Fibroblast of peridontal ligament (primary cell): ENCODE measurements at regions not wholly inside any gene's neighbourhood (a gene's known extent, or its start where the extent isn't known, plus 50 kb on each side); places are given as distances from the start of the nearest gene placed in this dataset.
"Not testable (repeated sequence)": the region's sequence is repeated elsewhere in the genome, so short reads cannot be mapped to it uniquely, and the experiment has no call there.

Experiments
- DNase-seq: peaks from one replicate; pipeline ENCODE4 v3.0.0-alpha.2; 2010; ENCODE audit errors: extremely low read depth

DNA sequence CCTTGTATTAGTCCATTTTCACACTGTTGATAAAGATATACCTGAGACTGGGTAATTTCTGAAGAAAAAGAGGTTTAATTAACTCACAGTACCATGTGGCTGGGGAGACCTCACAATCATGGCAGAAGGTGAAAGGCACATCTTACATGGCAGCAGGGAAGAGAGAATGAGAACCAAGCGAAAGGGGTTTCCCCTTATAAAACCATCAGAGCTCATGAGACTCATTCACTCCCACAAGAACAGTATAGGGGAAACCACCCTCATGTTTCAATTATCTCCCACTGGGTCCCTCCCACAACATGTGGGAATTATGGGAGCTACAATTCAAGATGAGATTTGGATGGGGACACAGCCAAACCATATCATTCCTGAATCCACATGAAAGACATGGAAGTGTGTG, 169.4 kb upstream of the SFSWAP start:
- not testable (repeated sequence) for DNase-seq

DNA sequence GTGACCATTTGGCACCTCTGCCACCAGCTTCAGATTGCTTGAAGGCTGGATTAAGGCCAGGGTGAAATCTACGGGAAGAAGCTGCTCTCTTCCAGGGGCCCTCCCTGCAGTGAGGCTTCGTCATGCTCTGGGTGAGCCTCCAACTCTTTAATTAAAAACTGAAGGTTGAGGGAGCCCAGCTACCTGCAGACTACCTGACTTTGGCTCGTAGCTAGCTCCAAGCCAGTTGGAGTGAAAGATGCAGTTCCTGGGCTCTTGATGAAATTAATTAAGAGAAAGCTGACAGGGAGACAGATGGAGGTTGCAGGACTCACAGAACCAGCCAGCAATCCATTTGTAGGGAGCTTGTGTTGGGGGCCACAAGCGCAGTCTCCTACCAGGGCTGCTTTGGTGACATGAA, 168.5 kb upstream of the SFSWAP start:
- no peak for DNase-seq

DNA sequence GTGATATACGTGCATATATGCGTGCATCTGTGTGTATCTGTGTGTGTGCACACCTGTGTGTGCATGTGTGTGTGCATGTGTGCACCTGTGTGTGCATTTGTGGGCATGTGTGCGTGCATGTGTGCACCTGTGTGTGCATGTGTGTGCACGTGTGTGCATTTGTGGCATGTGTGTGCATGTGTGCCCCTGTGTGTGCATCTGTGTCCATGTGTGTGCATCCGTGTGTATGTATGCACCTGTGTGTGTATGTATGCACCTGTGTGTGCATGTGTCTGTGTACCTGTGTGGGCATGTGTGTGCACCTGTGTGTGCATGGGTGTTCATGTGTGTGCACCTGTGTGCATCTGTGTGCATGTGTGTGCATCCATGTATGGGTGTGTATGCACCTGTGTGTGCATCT, 167.8 kb upstream of the SFSWAP start:
- DNase-seq: no peak

- DNase-seq: no peak
Measured at GRCh38 chr12:131547555-131547954, 163.3 kb upstream of the SFSWAP start.

DNA sequence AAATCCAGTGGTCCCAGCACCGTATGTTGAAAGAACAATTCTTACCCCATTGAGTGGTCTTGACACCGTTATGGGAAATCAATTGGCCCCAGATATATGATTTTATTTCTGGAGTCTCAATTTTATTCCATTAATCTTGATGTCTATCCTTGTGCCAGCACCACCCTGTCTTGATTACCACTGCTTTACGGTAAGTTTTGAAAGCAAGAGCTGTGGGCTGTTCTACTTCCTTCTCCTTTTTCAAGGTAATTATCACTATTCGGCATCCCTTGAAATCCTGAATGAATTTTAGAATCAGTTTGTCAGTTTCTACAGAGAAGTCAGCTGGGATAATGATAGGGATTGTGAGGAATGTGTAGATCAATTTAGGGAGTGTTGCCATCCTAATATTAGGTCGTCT, 160.8 kb upstream of the SFSWAP start:
- DNase-seq: no peak

DNA sequence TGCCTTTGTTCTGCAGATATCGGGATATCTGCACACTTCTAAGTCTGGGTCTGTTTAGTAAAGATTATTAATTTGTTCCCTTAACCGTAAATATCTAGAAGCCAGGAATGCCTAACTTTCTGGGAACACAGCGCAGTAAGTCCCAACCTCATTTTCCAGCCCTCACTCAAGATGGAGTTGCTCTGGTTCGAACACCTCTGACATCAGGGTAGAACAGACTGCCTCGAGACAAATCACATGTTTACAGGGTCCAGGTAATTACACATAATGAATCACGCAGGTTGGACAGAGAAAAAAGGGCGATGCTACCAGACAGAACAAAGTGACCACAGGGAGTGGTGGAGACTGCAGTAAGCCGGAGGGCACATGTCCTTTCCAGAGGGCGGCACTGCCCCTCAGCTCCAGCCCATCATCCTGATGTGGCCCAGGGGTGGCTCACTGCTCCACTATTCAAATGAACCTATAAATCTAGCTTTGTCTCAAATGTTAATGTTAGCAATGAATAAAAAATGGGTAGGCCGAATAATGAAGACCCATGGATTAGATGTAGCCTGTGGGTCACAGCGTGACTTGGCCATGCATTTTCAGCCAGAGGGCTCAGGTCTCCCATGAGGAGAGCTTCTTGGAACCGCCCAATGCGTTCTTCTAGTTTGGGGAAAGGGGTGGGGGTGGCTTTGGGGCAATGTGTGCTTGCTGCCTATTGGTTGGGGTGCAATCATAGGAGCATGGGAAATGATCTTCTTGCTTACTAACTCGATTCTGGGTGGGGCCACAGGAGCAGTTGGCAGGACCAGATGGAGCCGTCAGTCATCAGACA, 159.0 kb upstream of the SFSWAP start:
- DNase-seq: no peak

DNA sequence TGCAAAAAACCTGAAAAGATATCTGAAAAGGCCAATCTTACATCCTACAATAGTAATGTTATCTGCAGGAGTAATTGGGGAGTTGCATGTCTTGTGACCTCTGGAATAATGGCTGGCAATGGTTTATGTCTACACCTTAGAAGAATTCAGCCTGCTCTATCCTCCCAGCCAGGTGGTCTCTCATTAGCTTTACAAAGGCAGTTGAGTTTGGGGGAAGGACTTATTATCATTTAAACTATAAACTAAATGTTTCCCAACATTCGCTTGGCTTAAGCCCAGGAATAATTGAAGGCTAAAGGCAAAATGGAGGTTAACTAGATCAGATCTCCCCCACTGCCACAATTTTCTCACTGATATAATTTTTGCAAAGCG, 158.4 kb upstream of the SFSWAP start:
- no peak for DNase-seq

- DNase-seq: no peak
Measured at GRCh38 chr12:131553096-131553777, 157.7 kb upstream of the SFSWAP start.

- no peak for DNase-seq
Measured at GRCh38 chr12:131555197-131555846, 155.6 kb upstream of the SFSWAP start.

- DNase-seq: no peak
Measured at GRCh38 chr12:131555866-131556265, 155.0 kb upstream of the SFSWAP start.

DNA sequence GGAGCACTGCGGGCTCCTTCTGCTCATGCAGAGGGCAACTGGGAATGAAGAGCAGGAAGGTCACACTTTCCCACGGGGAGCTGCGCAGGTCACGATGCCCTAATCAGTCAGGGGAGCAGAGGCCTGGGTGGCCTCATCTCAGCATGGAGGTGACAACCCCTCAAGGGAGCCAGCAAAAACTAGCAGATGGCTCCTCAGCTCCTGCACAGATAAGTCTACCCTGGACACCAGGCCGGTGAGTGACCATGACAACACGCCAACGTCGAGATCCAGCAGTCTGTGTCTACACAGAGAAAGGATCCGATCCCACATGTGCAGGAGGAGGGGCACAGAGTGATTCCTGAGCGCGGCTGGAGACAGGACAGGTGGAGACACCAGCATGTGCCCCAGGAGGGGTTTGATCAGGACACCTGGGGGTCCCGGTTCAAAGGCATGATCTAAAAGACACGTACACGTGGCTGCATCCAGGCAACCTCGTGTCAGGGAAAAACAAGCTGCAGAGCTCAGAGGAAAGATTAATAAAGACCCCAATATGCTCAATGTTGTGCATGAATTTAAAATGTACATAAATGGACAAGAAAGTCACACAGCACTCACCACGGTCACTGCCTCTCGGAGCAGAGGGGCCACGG, 153.7 kb upstream of the SFSWAP start:
- no peak for DNase-seq

DNA sequence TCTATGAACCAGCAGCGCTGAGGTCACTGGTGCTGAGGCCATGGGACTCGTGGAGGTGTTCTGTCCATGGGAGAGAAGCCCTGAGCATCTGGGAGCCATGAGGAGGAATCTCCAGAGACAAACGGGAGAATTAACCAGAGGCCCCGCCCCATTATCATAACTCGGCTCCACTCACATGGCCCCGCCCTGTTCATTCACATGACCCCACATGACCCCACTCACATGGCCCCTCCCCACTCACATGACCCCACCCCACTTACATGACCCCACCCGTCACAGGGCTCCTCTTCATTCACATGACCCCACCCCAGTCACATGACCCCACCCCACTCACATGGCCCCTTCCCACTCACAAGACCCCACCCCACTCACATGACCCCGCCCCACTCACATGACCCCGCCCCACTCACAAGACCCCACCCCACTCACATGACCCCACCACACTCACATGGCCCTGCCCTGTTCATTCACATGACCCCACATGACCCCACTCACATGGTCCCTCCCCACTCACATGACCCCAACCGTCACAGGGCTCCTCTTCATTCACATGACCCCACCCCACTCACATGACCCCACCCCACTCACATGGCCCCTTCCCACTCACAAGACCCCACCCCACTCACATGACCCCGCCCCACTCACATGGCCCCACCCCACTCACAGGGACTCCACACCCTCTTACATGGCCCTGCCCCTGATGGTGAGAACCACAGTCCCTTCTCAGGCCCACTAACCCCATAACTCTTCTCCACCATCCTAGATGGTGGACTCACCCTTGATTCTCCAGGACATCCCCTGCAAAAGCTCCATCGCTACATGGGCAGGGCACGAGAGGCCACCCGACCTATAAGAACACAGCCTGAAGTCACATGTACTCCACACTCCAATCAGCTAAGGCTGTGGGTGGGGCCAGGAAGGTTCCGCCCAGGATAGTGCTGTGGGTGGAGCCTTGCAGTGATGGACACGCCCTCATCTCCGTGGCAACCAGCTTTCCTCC, 151.1 kb upstream of the SFSWAP start:
- DNase-seq: no peak

DNA sequence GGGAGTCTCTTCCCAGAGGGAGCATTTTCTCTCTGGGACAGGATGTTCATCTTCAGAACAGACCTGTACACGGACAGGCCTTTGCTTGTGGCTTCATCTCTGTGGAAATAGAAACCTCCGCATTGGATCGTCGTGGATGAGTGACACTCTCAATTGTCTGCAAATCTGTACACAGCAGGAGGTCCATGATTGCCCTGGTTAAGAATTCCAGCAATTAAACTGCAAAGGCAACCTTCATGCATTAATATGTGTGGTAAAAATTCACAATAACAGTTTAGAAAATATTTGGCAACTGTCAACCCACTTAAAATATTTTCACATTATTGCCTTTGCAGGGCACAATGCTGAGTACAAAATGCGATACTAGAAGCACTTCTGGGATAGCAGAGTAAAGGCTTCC, 149.8 kb upstream of the SFSWAP start:
- DNase-seq: no peak

- no peak for DNase-seq
Measured at GRCh38 chr12:131561891-131562684, 148.8 kb upstream of the SFSWAP start.

DNA sequence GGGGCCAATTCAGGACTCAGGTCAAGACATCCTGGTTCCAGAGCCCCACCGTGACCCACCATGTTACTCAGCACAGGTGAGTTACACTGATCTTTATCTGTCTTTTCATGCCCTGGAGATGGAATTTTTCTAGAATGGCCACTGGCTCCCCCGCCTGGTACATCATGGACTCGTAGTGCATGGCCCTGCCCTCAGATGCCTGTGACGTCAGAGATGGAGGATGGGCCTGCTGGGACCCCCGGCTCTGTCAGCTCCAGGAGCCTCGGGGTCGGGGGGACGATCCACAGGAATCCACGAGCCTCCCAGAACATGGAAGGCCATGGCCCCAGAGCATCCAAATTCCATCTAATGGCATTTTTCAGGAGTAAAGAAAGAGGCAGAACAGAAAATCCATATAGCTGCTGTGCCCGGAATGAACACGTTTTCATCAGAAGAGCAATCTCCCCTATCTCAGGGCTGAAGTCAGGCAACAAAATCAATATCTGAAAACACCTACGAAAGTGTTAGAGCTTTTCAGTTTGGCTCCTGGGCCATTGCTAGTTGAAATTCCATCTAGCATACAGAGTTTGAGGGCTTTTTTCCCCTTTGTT, 146.7 kb upstream of the SFSWAP start:
- not testable (repeated sequence) for DNase-seq

DNA sequence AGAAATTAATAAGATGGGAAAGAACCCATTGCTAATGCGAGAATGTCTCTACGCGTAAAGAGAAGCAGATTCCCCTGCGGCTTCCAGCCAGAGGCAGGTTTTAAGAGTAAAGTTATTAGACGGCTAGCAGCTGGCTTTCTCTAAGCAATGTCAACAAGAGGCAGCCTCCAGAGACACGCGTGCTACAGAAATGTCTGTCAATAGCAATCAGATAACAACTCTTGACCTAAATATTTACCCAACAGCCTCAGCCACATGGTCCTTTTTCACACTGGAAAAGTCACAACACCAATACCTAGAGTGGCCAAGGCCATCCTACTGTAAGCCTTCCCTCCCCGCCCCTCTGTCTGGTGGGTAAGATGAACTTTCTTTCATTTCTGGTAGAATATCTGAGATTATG, 146.0 kb upstream of the SFSWAP start:
- no peak for DNase-seq

DNA sequence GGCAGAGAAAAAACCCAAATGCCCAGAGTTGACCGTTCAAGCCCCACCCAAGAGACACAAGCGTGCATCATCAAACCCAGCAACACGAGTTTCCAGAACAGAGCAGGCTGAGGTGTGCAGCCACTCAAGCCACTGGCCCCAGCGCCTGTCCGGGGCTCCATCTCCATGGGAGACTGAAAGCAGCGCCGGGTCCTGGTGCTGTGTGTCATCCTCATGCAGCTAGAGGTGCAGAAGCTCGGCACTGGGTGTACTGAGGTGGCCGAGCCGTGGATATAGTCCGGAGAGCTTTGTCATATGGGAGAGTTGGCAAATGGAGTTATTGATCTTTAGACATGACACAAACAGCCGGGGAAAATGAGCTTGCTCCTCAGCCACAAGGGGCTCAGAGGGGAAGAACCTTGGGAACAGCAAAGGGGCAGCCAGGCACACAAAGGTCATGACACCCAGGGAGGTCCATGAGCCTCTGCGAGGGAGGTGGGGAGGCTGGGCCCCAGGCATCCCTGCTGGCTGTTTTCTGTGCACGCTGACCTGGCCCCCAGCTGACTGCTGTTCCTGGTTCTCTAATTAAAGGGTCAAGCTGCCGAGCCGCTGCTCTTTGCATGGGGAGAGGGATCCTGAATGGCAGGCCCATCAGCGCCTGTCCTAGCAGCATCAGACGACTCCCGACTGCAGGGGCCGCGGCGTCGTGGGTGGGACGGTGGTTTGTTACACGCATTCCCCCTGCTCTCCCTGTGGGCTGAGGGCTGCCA, 145.4 kb upstream of the SFSWAP start:
- DNase-seq: no peak

DNA sequence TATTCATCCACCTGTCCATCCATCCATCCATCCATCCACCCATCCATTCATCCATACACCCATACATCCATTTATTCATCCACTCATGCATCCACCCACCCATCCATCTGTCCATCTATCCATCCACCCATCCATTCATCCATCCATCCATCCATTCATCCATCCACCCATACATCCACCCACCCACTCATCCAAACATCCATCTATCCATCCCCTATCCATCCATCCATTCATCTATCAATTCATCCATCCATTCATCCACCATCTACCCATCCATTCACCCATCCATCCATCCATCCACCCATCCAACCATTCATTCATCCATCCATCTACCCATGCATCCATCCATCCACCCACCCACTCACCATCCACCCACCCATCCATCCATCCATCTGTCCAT, 142.6 kb upstream of the SFSWAP start:
- DNase-seq: no peak

DNA sequence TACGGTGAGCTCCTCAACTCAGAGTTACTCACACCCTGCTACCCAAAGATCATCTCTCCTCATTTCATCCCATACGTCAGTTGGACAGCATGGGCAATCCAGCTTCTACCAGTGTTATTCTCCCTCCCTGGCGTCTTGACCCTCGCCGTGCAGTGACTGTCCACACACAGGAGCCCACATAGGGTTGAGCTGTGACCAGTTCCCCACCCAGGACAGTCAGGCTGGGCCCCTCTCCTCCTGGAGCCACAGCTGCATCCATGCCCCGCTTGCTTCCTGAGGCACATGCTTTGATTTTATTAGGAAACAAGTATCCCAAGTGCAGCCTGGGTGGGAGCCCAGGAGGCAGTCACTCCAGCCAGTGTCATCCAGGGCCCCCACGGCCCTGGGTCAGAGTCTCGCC, 140.3 kb upstream of the SFSWAP start:
- no peak for DNase-seq
